ENCODE measurements at regions not wholly inside any gene's neighbourhood (a gene's known extent, or its start where the extent isn't known, plus 50 kb on each side); places are given as distances from the start of the nearest gene placed in this dataset.
"Not testable (repeated sequence)": the region's sequence is repeated elsewhere in the genome, so short reads cannot be mapped to it uniquely, and the experiment has no call there.

- no peak for DNase-seq (ENCODE audit: low read depth)
Observed at GRCh38 chr1:9441451-9442133, 97.7 kb upstream of the SLC25A33 start.

DNA sequence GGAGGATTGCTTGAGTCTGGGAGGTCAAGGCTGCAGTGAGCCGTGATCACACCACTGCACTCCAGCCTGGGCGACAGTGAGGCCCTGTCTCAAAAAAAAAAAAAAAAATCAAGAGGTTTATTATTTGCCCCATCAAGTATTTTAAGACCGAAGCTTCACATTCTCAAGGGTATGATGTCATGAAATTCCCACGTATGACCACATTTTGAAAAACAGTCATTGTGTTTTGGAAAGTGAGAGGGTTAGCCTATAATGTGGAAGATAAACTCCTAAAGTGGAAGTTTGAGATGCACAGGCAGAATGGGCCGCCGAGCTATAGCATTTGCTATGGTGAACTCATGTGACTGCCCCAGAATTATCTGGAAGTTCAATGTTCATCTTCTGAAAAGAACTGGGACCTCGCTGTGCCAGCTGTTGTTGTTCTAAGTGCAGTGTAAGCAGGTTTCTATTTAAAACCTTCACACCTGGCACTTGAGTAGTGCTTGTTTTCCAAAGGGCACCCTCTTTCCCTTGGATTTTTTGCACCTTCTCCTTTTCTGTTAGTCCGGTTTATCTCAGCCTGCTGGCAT lies 96.9 kb upstream of the SLC25A33 start:
- no peak for DNase-seq (ENCODE audit: low read depth)

DNA sequence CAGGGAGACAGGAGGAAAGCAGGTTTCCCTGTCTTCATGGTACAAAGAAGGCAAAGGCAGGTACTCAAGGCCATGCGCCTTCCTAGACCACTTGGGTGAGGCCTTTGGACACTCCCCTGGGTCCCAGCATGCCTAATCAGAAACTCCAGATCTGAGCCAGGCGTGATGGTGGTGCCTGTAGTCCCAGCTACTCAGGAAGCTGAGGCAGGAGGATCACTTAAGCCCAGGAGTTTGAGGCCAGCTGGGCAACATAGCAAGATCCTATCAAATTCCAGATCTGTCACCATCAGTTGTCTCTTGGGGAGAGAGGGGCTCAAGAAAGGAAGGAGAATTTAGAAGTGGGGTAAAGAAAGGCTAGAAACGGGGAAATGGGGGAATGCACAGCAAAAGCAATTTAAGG lies 96.3 kb upstream of the SLC25A33 start:
- DNase-seq (ENCODE audit: low read depth), result no peak

- no peak for DNase-seq (ENCODE audit: low read depth)
Observed at GRCh38 chr1:9443913-9444445, 95.3 kb upstream of the SLC25A33 start.

GRCh38 chr1:9444532-9444931 lies 94.7 kb upstream of the SLC25A33 start:
- DNase-seq (ENCODE audit: low read depth), result no peak

GRCh38 chr1:9445081-9445480 lies 94.2 kb upstream of the SLC25A33 start:
- not testable (repeated sequence) for DNase-seq (ENCODE audit: low read depth)

DNA sequence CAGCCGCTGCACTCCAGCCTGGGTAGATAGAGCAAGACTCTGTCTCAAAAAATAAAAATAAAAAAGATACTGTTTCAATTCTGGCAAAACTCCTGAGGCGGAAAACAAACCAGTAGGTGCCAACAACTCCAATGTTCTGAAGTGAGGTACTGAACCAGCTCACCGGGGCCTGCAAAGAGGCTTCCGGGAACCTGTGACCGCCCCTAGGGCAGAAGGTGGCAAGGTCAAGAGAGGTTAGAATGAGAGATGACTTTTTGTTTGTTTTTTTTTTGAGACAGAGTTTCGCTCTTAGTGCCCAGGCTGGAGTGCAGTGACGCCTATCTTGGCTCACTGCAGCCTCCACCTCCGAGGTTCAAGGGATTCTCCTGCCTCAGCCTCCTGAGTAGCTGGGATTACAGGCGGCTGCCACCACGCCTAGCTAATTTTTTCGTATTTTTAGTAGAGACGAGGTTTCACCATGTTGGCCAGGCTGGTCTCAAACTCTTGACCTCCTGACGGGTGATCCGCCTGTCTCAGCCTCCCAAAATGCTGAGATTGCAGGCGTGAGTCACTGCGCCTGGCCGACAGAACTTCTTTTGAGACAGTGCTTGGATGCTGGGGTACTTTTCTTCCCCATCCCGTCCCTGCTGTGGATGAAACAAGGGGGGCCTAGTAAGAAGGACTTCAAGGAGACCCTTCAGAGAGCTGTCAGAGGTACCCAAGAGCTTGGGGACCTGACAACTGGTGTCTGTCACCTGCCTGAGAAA lies 91.9 kb upstream of the SLC25A33 start:
- no peak for DNase-seq (ENCODE audit: low read depth)

GRCh38 chr1:9448132-9449109 lies 90.8 kb upstream of the SLC25A33 start:
- DNase-seq (ENCODE audit: low read depth), result no peak

GRCh38 chr1:9449110-9449627 lies 90.1 kb upstream of the SLC25A33 start:
- no peak for DNase-seq (ENCODE audit: low read depth)

- DNase-seq (ENCODE audit: low read depth), result no peak
Observed at GRCh38 chr1:9449976-9450696, 89.1 kb upstream of the SLC25A33 start.

GRCh38 chr1:9451081-9451480 lies 88.2 kb upstream of the SLC25A33 start:
- no peak for DNase-seq (ENCODE audit: low read depth)

DNA sequence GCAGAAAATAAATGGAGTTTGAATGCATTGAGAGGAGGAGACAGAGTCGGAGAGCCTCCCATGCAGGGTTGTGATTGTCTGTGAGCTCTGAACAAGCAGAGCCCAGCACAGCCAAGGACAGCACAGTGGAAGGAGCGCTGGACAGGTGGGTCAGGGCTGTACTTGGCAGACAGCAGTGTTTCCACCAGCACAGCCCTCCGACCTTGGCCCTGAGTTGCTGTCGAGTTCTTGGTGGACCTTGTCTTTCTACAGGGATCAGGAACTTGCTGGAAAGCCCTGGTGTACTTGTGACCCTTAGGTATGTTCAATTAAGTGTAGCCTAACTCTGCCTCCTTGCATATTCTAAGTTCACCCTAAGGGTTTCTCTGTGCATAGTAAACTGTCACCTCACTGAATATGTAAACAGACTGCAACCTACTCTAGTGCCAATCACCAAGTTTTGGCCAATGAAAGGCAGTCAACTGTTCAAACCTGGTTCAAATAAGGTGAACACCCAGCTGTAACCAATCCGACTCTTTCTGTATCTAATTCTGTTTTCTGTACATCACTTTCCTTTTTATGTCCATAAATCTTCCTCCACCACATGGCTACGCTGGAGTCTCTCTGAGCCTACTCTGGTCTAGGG lies 86.6 kb upstream of the SLC25A33 start:
- no peak for DNase-seq (ENCODE audit: low read depth)

DNA sequence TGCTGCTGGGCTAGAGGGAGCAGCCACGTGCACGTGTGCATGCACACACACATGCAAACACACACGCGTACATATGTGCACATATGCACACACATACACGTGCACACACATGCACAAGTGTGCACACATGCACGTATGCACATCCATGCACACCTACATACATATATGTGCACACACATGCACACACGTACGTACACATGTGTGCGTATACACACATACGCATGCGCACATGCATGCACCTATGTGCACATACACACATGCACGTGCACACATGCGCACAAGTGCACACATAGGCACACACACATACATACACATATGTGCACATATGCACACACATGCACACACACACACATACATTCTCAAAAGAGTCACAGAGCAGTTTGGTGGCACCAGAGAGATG lies 85.9 kb upstream of the SLC25A33 start:
- DNase-seq (ENCODE audit: low read depth), result no peak

GRCh38 chr1:9453779-9454418 lies 85.4 kb upstream of the SLC25A33 start:
- no peak for DNase-seq (ENCODE audit: low read depth)

- no peak for DNase-seq (ENCODE audit: low read depth)
Observed at GRCh38 chr1:9454494-9455066, 84.7 kb upstream of the SLC25A33 start.

- DNase-seq (ENCODE audit: low read depth), result peak; percentile 44
Observed at GRCh38 chr1:9455487-9456234, 83.6 kb upstream of the SLC25A33 start.

DNA sequence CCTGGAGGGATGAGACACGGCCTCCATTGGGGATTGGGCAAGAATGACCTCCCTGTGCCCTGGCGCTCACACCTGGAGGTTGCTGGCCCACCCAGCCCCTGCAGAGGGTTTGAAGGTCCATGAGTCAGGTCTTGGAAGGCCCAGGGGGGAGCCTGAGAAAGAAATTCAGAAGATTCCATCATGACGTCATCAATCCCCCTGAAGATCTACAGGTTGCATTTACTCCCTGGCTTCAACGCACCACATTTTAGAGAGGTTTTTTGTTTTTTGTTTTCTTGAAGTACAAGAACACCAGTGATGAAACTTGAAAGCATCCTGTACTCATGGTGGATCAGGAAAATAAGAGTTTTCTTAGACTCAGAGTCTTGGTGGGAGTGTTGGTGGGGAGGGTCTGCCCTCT lies 82.4 kb upstream of the SLC25A33 start:
- no peak for DNase-seq (ENCODE audit: low read depth)

- no peak for DNase-seq (ENCODE audit: low read depth)
Observed at GRCh38 chr1:9459816-9460407, 79.4 kb upstream of the SLC25A33 start.

DNA sequence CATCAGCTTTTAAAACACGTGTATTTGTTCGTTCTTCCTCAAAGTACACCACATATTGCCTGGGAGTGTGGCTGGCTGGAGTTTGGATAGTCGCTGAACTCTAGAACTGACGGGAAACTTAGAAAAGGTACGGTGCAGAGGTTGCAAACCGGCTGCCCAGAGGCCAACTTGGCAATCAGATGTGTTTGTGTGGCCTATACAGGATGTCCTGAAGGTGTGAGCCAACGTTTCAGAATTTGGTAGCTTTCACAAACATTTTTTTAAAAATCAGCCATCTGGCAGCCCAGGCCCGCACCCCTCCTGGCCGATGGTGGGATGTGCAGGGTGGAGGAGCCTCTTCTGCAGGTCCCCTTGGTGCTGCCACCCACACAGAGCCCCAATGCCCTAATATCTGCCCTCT lies 73.6 kb upstream of the SLC25A33 start:
- no peak for DNase-seq (ENCODE audit: low read depth)
